K562 (cell line): ENCODE measurements at regions not wholly inside any gene's neighbourhood (a gene's known extent, or its start where the extent isn't known, plus 50 kb on each side); places are given as distances from the start of the nearest gene placed in this dataset.

ENCODE experiments used
- ATAC-seq: fragments of 200-7000 bp; cut with Tn5 transposase; 3 replicates; pipeline ENCODE4 v1.9.1; 2020; ENCODE audit warnings: moderate library complexity
- BruUV-seq: library from RNA; stranded (reverse); fragments of 400-500 nt; replicated peaks from 2 replicates; lab custom pipeline; 2021; lab: Mats Ljungman, UMichigan
- CTCF ChIA-PET: fragments of 300-600 bp; formaldehyde crosslinking; extraction: SDS; loops from one replicate; lab custom pipeline; 2021; ENCODE audit warnings: low intra/inter-chr PET ratio; lab: Yijun Ruan, JAX
- POLR2A ChIA-PET: fragments of 300-600, 350-650 bp; sonication (Branson Sonifier 250); formaldehyde crosslinking; extraction: SDS; loops from one replicate; lab custom pipeline; 2021; ENCODE audit warnings: antibody characterized with exemption, inconsistent platforms; lab: Yijun Ruan, JAX
- DNase-seq, 4 experiments: peaks; one replicate each; pipeline versions ENCODE4 v3.0.0 to v3.0.0-alpha.2; 2011 to 2018; ENCODE audit warnings: low spot score in 3 of 4, mixed read lengths in 3 of 4; ENCODE audit errors: extremely low read depth in 1 of 4
- FAIRE-seq: peaks from 2 replicates; lab custom pipeline; 2011; peaks lifted over from hg19 to GRCh38; lab: Jason Lieb, UNC
- H2AFZ ChIP-seq: 2 replicates; pipeline ENCODE4 v1.6.0; 2011; ENCODE audit warnings: low read depth, low read length, control low read depth, inconsistent platforms
- H3K27ac ChIP-seq: fragments of 200-600 bp; 3 replicates; pipeline ENCODE4 v1.8.0; 2011; ENCODE audit warnings: low read depth, mild to moderate bottlenecking, control low read depth, inconsistent platforms, low read length, moderate library complexity, mixed read lengths; ENCODE audit errors: extremely low read depth
- H3K27me3 ChIP-seq, 2 experiments: fragments of 300-600 bp in 1 of 2; 2 replicates in 1 of 2; 3 replicates in 1 of 2; pipeline versions ENCODE4 v1.6.0 to v1.8.0; 2011; ENCODE audit warnings: inconsistent platforms in 2 of 2, low read length in 2 of 2, mild to moderate bottlenecking in 1 of 2, mixed read lengths in 1 of 2, moderate library complexity in 1 of 2; ENCODE audit not compliant: control insufficient read depth in 2 of 2, insufficient read depth in 2 of 2
- H3K36me3 ChIP-seq: fragments of 300-600 bp; 3 replicates; pipeline ENCODE4 v1.8.0; 2011; ENCODE audit warnings: mild to moderate bottlenecking, low read length, inconsistent platforms; ENCODE audit not compliant: control insufficient read depth, insufficient read depth
- H3K4me1 ChIP-seq, 2 experiments: fragments of 200-600 bp in 1 of 2; replicated peaks in 1 of 2; 2 replicates in 1 of 2; 3 replicates in 1 of 2; pipeline versions ENCODE4 v1.5.1 to v1.8.0; 2011; ENCODE audit warnings: inconsistent platforms in 2 of 2, low read length in 2 of 2, mild to moderate bottlenecking in 1 of 2, mixed read lengths in 1 of 2, moderate library complexity in 1 of 2; ENCODE audit not compliant: control insufficient read depth in 2 of 2, insufficient read depth in 2 of 2
- H3K4me2 ChIP-seq: 2 replicates; pipeline ENCODE4 v1.6.1; 2011; ENCODE audit warnings: low read length, control low read depth, inconsistent platforms, mixed read lengths; ENCODE audit not compliant: insufficient read depth
- H3K4me3 ChIP-seq: fragments of 200-600 bp; sonication (generic), shearing (Covaris generic); 2 replicates; pipeline ENCODE4 v1.5.1; 2016; ENCODE audit warnings: control low read depth, inconsistent platforms
- H3K79me2 ChIP-seq: fragments of 200-600 bp; 3 replicates; pipeline ENCODE4 v1.8.0; 2011; ENCODE audit warnings: low read length, inconsistent platforms; ENCODE audit not compliant: control insufficient read depth, insufficient read depth
- H3K9ac ChIP-seq, 2 experiments: 2 replicates each; pipeline versions ENCODE4 v1.6.0 to v1.6.1; 2011; ENCODE audit warnings: low read depth in 2 of 2, low read length in 2 of 2, control low read depth in 1 of 2, inconsistent platforms in 1 of 2, mild to moderate bottlenecking in 1 of 2, mixed read lengths in 1 of 2; ENCODE audit not compliant: insufficient read depth in 1 of 2
- H3K9me1 ChIP-seq: one replicate; pipeline ENCODE4 v1.6.0; 2011; ENCODE audit warnings: inconsistent platforms, mild to moderate bottlenecking, low read length, moderate library complexity; ENCODE audit not compliant: control insufficient read depth, insufficient read depth
- H3K9me3 ChIP-seq: replicated peaks from 2 replicates; pipeline ENCODE4 v1.5.1; 2011; ENCODE audit warnings: low read depth, low read length, inconsistent platforms; ENCODE audit not compliant: control insufficient read depth, insufficient read depth
- H4K20me1 ChIP-seq: replicated peaks from 2 replicates; pipeline ENCODE4 v1.6.1; 2011; ENCODE audit warnings: low read length, inconsistent platforms, mixed read lengths; ENCODE audit not compliant: control insufficient read depth, insufficient read depth
- BCL6 ChIP-seq: fragments of 250-450 bp; sonication (Bioruptor Pico); IDR thresholded peaks from 2 replicates; pipeline ENCODE4 v1.4.0; 2020
- BDP1 ChIP-seq: IDR thresholded peaks from 3 replicates; pipeline ENCODE4 v1.6.1; 2011; ENCODE audit not compliant: insufficient read length, insufficient read depth
- ETS1 ChIP-seq: conservative IDR thresholded peaks from 2 replicates; pipeline ENCODE4 v1.6.1; 2011; ENCODE audit warnings: low read depth, mild to moderate bottlenecking, low read length; ENCODE audit not compliant: control insufficient read depth
- JUND ChIP-seq, 2 experiments: IDR thresholded peaks; 2 replicates in 1 of 2; 3 replicates in 1 of 2; pipeline ENCODE4 v1.6.1; 2011; ENCODE audit warnings: borderline replicate concordance in 2 of 2, low read depth in 2 of 2, low read length in 2 of 2, improper control_type of control experiment in 1 of 2, missing biosample characterization in 1 of 2, missing genetic modification characterization in 1 of 2, missing genetic modification reagents in 1 of 2
- POLR3A ChIP-seq: IDR thresholded peaks from 2 replicates; pipeline ENCODE4 v1.6.1; 2011; ENCODE audit warnings: borderline replicate concordance, mild to moderate bottlenecking, moderate library complexity; ENCODE audit not compliant: insufficient read length, insufficient read depth; ENCODE audit errors: extremely low read depth
- TOE1 ChIP-seq, 2 experiments: fragments of 450-650 bp in 1 of 2; sonication (generic) in 1 of 2; formaldehyde crosslinking in 1 of 2; IDR thresholded peaks; 2 replicates each; pipeline versions ENCODE4 v1.7.1 to v1.8.0; 2016 to 2022; ENCODE audit warnings: borderline replicate concordance in 2 of 2, mild to moderate bottlenecking in 2 of 2, antibody characterized with exemption in 1 of 2, inconsistent platforms in 1 of 2, low read depth in 1 of 2, missing genetic modification reagents in 1 of 2, moderate library complexity in 1 of 2
- ZFP1 ChIP-seq: fragments of 450-650 bp; formaldehyde crosslinking; IDR thresholded peaks from 2 replicates; pipeline ENCODE4 v1.4.0; 2020; ENCODE audit warnings: mild to moderate bottlenecking, mixed read lengths
- ZNF707 ChIP-seq: fragments of 250-450 bp; sonication (Bioruptor Pico); conservative IDR thresholded peaks from 2 replicates; pipeline ENCODE4 v1.8.0; 2022; ENCODE audit warnings: inconsistent platforms, mild to moderate bottlenecking, moderate library complexity
- WGBS: fragments of 100-300 bp; shearing (Covaris generic); methylation state at CpG from one replicate; pipeline ENCODE4 v1.1.6; 2016; ENCODE audit warnings: low coverage, mixed read lengths; ENCODE audit not compliant: insufficient coverage; ENCODE audit errors: missing lambda C conversion rate; 5-methylcytosine and 5-hydroxymethylcytosine counted together
- in situ Hi-C: fragments of 300-500 bp; cut with MboI; formaldehyde crosslinking; loops from 4 replicates; pipeline ENCODE4 v1.15.0; 2018; ENCODE audit warnings: inconsistent platforms, mixed read lengths
- intact Hi-C: fragments of 100-400 bp; cut with micrococcal nuclease; formaldehyde crosslinking; loops from 2 replicates; pipeline ENCODE4 v1.14.2; 2022
- TF ChIP-seq, protein P1 (sequence below): fragments of 450-650 bp; formaldehyde crosslinking; IDR thresholded peaks from 2 replicates; pipeline ENCODE4 v1.4.0; 2022; ENCODE audit warnings: mild to moderate bottlenecking, moderate library complexity
- TF ChIP-seq, protein P2 (sequence below): sonication (generic); formaldehyde crosslinking; IDR thresholded peaks from 2 replicates; pipeline ENCODE4 v1.8.1; 2023; ENCODE audit warnings: mild to moderate bottlenecking, missing genetic modification reagents

- DNase-seq: no peak
- in situ Hi-C loops (no loop called here), intact Hi-C loops (no loop called here)
- no peak overlapping the region for H3K27ac ChIP-seq
- 10% methylated on average over 4 of the region's 4 CpGs for WGBS
- CTCF ChIA-PET: no interaction called here
- H3K9me3 ChIP-seq: no peaks in the 10 kb centered on the region
- no peaks in the 10 kb centered on the region for H3K9me1 ChIP-seq
- no peaks in the 10 kb centered on the region for H4K20me1 ChIP-seq
- H3K27me3 ChIP-seq: no peaks in the 10 kb centered on the region
- no peaks in the 10 kb centered on the region for H3K79me2 ChIP-seq
- BruUV-seq: no TSS peak
- H3K4me3 ChIP-seq: no peak overlapping the region
- H3K9ac ChIP-seq: no peak overlapping the region
- no peak for TF ChIP-seq BDP1
- no peak for TF ChIP-seq ZFP1 (CRISPR knock-in tag)
- no peak for TF ChIP-seq POLR3A
- TF ChIP-seq ZNF707 (CRISPR knock-in tag): no peak
- TF ChIP-seq JUND (IDR thresholded peaks at IDR 0.05; ENCODE audit: borderline replicate concordance, low read depth, low read length): no peak
- TF ChIP-seq JUND (tag; IDR thresholded peaks at IDR 0.05; ENCODE audit: borderline replicate concordance, low read depth, low read length): no peak
- TF ChIP-seq, protein P1, sequence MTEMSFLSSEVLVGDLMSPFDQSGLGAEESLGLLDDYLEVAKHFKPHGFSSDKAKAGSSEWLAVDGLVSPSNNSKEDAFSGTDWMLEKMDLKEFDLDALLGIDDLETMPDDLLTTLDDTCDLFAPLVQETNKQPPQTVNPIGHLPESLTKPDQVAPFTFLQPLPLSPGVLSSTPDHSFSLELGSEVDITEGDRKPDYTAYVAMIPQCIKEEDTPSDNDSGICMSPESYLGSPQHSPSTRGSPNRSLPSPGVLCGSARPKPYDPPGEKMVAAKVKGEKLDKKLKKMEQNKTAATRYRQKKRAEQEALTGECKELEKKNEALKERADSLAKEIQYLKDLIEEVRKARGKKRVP (CRISPR knock-in tag): no peak
- TF ChIP-seq, protein P2, sequence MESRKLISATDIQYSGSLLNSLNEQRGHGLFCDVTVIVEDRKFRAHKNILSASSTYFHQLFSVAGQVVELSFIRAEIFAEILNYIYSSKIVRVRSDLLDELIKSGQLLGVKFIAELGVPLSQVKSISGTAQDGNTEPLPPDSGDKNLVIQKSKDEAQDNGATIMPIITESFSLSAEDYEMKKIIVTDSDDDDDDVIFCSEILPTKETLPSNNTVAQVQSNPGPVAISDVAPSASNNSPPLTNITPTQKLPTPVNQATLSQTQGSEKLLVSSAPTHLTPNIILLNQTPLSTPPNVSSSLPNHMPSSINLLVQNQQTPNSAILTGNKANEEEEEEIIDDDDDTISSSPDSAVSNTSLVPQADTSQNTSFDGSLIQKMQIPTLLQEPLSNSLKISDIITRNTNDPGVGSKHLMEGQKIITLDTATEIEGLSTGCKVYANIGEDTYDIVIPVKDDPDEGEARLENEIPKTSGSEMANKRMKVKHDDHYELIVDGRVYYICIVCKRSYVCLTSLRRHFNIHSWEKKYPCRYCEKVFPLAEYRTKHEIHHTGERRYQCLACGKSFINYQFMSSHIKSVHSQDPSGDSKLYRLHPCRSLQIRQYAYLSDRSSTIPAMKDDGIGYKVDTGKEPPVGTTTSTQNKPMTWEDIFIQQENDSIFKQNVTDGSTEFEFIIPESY (CRISPR knock-in tag): no peak
- TF ChIP-seq BCL6 (CRISPR knock-in tag): no peak
- TF ChIP-seq TOE1 (IDR thresholded peaks at IDR 0.05; ENCODE audit: borderline replicate concordance): no peak
- TF ChIP-seq TOE1 (CRISPR knock-in tag; IDR thresholded peaks at IDR 0.05; ENCODE audit: borderline replicate concordance, low read depth): no peak
- TF ChIP-seq ETS1: no peak
- no peak overlapping the region for H3K4me2 ChIP-seq
- no peaks in the 10 kb centered on the region for H3K4me1 ChIP-seq
- POLR2A ChIA-PET: no interaction called here
- H3K36me3 ChIP-seq: no peaks in the 10 kb centered on the region
- ATAC-seq: no peak
- H2AFZ ChIP-seq: no peak overlapping the region
- no peak for FAIRE-seq
These were observed 198.3 kb downstream of the PLK2 start for GRCh38 chr5:58261605-58262004.
